GM21529 (cell line): ENCODE measurements at regions not wholly inside any gene's neighbourhood (a gene's known extent, or its start where the extent isn't known, plus 50 kb on each side); places are given as distances from the start of the nearest gene placed in this dataset.

Source experiments
- ATAC-seq: cut with Tn5 transposase; IDR thresholded peaks from one replicate; pipeline ENCODE4 v1.9.1; 2021; ENCODE audit not compliant: unreplicated experiment

DNA sequence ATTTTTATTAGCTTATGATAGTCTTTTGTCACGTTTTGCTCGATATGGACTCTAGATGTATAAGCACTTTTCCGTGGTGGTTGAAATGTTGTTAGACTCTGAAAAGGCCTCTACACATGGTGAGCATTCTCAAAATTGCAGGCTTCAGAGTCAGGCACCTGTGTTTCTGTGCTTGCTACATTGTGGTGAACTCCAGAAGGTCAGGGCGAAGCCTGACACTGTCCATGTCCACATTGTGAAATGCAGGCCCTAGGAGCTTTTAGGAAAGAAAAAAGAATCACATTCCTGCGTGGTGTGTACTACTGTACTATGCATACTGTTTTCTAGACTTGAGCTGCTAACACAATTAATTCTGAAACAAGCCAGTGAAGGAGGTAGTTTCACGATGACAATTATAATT lies 86.3 kb downstream of the HS3ST1 start:
- no peak for ATAC-seq

DNA sequence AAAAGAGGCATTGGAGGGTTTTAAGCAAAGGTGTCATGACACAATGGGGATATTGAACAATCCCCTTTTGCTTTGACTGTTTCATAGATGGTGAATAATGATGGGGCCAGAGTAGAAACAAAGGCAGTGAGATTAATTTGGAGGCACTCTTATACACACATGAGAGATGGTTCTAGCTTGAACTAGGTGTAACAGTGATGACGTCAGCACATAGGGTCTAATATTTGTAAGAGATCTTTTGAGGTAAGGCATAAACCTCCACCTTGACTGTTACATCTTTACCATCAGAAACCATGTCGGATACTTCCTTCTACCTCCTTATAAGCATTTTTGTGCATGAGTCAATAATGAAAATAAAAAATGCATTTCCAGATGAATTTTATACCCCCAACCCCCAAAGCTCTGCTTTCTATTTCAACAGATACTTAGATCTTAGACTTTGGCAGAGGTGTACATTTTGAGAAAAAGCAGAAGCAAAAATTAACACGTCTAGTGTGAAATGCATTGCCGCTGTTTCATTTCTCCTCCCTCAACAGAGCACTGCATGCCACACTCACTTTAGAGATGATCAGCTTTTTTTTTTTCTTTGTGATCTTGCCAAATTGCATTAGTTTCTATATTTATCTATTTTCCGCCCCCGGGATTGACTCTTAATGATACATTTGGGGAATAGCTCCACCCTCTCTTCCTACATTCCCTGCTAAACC lies 87.2 kb downstream of the HS3ST1 start:
- ATAC-seq: no peak

DNA sequence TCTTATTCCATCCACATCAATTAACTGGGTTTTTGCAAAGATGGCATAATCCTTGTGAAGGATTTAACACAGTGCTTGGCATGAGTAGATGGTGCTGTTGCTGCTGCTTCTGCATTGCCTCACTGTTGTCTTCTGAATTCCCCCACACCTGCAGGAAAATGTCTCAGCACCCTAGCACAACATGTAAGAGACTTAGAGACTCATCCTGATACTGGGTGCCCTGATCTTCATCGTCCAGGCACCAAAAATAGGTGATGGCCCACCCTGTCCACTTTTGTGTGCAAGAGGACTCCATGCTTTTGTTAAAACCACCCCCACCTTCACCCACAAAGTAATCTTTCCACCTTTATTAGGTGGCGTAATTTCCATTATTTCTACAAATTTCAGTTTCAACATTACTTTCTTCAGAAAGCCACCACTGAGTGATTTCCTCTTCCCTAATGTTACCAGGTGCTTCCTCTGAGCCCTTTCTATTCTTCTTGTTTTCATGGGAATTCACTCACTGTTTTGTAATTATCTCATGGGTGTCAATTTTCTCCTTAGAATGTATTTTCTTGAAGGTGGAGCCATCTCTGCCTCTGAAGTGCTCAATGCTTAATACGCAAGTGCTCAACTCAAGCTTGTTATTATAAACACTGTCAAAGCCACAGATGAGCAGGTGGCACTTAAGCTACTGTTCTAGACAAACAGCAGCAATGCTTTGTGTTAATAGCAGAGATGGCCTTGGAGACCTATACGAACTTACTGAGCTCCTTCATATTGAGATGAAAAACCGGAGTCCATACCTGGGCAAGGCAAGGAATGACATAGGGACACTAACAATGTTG lies 89.5 kb downstream of the HS3ST1 start:
- peak; percentile 39 for ATAC-seq

DNA sequence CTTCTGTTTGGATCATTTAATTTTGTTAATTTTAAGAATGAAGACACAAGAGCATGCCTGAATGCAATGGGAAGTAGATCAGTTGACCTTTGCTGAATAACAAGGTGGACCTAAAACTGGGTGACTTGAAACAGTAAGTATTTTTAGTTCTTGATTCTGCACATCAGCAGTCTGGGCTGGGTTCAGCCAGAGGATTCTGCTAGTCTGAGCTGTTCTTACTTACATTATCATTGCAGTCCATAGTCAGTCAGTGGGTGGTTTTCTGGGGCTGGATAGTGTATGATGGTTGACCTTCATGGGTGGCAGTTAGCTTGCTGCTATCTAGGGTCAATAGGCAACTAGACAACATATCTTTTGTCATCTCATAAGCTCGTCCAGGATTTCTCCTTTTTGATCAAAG lies 91.4 kb downstream of the HS3ST1 start:
- ATAC-seq: no peak

DNA sequence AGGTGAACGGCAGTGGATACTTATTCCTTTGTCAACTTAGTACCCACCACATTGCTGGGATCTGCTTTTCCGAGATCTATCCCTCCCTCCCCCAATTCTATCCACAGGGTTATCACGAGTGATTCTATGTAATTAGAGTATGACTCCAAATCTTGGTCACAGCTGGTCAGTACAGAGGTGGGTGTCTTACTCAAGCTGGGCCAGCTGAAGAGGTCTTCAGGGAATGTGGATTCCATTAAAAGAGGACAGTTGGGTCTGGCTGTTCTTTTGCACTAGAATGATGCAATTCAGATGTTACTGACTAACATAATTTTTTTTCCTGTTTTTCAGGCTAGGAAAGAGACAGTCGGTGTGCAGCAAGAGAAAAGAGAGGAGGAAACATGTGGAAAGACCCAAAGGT lies 92.3 kb downstream of the HS3ST1 start:
- ATAC-seq: no peak

DNA sequence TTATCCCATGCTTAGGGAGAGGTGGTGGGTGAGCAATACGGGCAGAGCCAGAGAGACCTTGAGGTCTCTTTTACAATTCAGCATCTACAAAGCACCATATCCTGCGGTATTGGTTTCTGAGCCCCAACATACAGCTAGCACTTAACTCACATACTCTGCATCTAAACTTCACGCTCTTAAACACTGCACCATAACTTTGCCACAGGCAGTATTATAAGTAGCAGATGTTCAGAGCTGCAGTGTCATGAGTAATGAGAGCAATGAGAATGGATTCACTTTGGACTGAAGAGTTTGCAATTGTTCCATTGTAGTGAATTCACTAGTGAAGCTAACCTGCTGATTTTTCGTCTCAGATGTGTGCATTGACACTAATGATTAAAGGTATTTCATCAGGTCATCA lies 93.8 kb downstream of the HS3ST1 start:
- ATAC-seq: no peak

DNA sequence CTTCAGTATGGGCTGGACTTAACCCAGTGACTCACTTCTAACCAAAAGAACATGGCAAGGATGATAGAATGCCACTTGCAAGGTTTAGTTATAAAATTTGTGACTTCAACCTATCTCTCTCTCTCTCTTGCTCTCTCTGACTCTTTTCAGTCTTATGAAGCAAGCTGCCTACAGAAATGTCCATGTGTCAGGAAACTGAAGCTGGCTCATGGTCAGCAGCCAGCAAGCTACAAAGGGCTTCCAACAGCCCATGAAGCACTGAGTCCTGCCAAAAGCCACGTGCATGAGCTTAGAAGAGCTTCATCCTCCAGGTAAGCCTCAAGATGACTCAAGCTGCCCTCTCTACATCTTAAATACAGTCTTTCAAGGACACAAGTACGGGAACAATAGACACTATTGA lies 100.3 kb downstream of the HS3ST1 start:
- no peak for ATAC-seq

DNA sequence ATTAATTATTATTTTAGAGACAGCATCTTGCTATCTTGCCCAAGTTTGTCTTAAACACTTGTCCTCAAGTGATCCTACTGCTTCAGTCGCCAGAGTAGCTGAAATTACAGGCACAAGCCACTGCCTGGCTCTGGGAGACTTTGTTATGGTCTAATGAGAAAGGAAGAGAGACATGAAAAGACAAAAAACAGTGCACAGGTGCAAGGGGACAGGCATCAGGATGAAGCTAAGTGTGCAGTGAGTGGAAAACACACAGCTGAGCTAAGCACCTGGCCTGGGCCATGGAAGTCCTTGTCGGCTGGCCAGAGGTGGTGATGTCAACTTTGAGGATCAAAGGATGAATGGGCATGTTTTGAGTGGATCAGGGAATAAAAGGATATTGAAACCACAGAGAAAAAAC lies 102.7 kb downstream of the HS3ST1 start:
- ATAC-seq: no peak

DNA sequence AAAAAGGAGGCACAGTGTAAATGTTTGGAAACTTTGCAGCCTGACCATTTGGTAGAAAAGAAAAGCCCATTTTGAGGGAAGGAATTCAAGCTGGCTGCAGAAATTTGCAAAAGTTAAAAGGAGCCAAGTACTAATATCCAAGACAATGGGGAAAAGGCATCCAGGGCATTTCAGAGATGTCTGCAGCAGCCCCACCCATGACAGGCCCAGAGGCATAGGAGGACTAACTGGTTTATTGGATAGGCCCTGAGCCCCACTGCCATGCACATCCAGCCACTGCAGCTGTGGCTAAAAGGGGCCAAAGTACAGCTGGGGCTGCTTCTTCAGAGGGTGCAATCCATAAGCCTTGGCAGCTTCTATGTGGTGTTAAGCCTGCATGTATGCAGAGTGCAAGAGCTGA lies 104.9 kb downstream of the HS3ST1 start:
- no peak for ATAC-seq

DNA sequence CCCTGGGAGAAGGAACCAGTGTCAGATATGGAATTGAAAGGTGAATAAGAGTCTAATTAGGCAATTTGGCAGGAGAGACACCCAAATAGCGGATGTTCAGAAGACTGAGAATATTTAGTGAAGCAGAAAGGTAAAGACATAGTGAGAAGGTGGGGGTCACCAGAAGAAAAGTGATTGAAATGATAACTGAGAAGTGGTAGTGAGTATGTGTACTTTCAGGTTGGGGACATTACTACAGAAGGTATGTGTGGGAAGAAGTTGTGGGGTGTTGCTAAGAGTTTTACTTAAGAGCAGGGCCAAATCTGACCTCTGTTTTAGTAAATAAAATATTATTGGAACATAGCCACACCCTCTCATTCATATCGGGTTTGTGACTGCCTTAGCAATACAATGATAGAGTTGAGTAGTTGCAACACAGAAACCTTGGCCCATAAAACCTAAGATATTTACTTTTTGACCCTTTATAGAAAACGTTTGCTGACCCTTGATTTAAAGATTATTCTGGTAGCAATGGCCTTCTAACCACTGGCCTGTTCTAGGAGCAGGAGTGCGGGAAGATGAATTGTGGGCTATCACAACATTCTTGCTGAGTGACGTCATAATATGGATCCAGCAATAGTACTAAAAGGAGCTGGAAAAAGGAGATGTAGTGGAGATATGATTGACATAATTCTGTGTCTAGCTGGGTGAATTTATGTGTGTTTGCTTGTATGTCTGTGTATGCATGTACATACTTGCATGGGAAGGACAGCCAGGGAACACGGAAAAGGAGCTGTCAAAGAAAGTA lies 115.3 kb downstream of the HS3ST1 start:
- no peak for ATAC-seq

DNA sequence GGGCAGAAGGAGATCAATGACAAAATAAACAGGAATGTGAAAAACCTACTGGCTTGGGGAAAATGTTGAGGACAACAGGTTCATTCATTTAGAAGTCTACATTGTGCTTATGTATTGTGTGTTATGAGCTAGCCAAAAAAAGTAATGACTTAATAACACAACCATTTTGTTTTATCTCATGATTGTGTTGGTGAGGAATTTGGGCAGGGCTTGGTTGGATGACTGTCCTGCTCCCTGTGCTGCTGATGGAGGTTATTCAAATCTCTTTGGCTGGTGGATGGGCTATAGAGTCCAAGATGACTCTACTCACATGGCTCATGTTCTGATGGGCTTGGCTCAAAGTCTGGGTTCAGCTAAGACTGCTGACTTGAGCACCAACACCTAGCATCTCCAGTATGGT lies 116.3 kb downstream of the HS3ST1 start:
- ATAC-seq: no peak

DNA sequence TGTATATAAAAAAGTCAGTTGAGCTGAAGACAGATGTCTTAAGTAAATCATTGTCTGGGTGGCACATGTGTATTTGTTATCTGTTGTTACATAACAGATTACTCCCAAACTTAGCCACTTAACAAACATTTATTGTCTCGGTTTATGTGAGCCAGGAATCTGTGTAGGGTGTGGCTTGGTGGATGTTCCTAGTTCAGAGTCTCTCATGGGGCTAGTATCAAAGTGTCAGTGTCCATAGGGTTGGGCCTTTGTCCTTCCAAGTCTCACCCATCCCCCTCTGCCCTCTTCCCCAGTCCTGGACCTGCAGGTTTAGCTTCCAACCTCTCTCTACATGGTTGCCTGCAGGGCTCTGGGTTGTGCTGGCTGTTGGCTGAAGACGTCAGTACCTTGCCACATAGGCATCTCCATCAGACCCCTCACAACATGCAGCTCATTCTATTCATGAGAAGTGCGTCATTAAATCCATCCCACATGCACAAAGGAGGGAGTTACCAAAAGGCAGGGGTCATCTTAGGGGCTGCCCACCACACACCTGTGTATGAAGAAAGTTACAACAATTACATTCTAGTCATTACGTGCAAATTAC lies 127.5 kb downstream of the HS3ST1 start:
- no peak for ATAC-seq

DNA sequence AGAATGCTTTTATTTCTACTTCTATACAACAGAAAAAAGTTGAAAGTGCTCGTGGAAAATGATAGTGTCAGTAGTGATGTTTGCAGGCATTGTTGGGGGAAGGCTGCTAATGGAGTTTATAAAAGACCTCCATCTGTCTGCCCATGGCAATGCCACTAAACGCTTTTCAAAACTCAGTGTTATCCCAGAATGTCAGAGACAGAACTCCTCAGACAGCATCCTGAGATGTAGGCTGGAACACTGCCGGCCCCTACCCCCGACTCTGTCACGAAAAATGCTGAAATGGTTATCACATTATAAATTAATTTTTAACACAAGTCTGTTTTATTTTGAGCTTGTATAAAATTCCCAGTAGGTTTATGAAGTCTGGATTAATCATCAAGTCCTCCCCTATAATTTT lies 128.9 kb downstream of the HS3ST1 start:
- no peak for ATAC-seq

DNA sequence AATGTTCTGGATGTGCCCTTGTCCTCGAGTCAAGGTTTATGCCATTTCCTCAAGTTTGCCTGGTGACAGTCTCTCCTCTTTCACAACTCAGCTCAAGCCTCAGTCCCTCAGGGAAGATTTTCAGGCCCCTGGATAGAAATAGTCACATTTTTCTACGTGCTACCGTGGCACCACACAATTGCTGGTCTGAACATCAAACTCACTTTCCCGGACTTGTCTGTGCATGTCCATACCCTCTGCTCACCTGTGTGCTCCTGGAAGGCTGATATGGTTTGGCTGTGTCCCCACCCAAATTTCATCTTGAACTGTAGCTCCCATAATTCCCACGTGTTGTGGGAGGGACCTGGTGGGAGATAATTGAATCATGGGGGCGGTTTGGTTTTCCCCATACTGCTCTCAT lies 129.7 kb downstream of the HS3ST1 start:
- no peak for ATAC-seq

DNA sequence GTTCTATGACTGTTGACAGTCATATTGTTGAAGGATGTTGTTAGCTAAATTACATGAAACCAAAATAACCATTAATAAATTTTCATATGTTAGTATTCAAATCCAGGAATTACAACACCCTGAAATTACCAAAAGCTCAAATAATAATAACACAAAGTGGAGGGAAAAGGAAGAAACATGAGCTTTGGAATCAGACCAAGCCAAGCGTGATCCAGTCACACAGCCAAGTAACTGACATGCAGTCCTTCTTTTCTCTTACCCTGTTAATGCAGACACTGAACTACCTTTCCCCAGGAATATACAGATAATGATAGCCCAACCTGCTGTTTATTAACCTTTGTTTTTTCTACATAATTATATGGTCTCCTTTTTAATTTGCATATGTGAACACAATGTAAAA lies 130.2 kb downstream of the HS3ST1 start:
- ATAC-seq: no peak

DNA sequence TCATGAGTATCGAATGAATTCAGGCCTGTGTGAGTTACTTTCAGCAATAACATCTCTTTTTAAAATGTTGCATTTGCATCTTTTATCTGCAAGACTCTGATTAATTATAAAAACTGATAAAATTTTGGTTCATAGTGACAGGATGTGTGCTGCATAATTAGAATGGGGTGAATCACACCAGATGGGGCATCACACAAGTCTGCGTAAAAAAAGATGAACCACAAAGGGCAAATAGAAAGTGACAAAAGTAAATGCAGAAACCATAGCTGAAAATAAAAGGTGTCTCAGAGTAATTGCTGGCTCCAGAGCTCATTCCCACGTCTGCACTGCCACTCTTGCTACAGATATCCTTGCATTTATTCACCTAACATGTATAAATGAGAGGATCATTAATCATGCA lies 131.1 kb downstream of the HS3ST1 start:
- no peak for ATAC-seq

DNA sequence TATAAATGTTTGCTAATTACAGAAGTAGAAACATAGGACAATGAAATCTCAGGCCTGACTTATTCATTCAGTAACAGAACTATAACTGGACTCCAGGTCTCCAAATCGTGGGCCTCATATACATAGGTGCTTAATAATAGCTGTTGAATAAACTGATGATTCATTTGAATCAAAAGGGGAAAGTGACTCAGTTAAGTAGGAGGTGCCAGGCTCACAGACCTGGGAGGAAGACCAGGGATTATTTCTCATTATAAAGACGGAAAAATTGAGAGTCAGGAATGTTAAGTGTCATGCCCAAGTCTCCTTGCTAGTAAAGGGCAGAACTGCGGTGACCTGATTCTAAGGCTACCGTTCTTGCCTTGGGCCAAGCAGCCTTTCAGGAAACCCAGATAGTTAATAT lies 131.5 kb downstream of the HS3ST1 start:
- no peak for ATAC-seq

DNA sequence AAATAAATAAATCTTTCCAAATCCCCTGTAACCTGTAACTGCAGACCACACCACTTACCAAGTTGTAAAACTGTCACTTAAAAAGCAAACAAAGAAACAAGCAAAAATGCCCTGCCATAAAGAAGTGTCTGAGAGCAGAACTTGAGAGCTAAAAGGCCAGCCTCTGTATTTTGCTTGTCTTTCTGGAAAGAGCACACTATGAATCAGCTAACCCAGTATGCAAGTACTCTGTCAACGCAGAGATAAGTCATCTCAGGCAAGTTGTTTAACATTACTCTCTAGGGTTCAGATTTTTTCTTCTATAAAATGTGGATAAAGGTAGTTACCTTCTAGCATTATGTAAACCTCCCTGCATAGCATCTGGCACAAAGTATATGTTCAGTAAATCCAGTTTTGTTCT lies 134.8 kb downstream of the HS3ST1 start:
- no peak for ATAC-seq

DNA sequence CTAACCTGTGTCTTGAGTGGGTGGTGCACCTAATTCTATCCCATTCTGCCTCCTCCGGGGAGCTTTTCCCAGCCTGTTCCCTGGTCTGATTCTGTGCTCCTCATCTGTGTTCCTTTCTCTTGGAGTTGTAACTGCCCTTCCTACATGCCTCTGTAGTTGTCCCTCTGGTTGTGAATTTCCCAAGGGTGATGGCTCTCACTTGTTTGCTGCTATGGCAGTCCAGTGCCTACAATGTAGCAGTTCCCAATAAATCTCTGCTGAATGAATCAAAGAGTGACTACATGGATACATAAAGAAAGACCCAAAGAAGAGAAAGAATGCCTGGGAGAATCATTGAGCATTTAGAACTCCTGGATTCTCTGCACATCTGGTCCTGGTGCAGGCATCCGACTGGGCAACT lies 141.6 kb downstream of the HS3ST1 start:
- no peak for ATAC-seq

DNA sequence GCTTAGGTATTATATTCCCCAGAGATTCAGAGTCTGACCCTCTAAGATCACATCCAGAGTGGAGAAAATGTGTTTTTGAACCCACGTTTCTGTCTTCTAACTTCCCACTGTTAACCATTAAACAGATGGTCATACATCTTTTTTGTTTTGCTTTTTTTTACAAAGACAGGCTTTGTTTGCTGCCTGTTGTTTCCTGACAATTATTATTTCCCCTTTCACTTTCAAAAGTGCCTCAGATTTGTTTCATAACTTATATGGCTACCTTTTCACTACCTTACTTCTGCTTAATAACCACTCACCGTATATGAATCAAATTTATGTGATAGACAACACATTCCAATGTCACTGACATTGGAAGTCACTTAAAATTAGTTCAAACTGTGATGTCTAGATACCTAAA lies 142.2 kb downstream of the HS3ST1 start:
- ATAC-seq: peak; percentile 83

DNA sequence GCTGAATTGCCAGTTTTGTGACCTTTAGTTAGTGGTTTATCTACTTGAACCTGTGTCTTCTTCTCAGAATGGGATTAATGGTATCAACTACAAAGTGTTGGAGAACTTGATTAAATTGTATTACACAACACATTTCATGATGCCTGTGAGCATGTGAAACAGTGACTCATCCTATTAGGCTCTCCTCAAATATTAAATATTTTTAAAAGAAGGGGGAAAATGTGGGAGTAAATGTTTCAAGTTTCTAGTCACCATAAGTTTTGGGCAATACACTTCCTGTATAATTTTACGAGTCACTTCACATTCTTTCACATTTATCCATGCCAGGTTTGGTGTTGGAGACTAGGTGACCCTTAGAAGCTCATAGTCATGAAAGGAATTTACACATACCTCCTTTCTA lies 147.0 kb downstream of the HS3ST1 start:
- no peak for ATAC-seq

DNA sequence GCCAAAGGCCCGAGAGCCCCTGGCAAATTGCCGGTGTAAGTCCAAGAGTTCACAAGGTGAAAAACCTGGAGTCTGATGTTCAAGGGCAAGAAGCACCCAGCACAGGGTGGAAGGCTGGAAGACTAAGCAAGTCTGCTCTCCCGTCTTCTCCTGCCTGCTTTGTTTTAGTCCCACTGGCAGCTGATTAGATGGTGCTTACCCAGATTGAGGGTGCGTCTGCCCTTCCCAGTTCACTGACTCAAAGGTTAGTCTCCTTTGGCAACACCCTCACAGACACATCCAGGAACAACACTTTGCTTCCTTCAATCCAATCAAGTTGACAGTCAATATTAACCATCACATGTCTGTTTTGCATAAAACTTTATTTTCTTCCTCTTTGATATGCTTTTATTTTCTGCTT lies 157.4 kb downstream of the HS3ST1 start:
- ATAC-seq: no peak
